ENCODE measurements at regions not wholly inside any gene's neighbourhood (a gene's known extent, or its start where the extent isn't known, plus 50 kb on each side); places are given as distances from the start of the nearest gene placed in this dataset.

GRCh38 chr3:18687286-18687685 is 262.1 kb upstream of the SATB1 start:
- intact Hi-C loops (cut with micrococcal nuclease): no loop called here
- no peak overlapping the region for H3K23ac ChIP-seq (ENCODE audit: low read depth, low read length)
- H4K20me1 ChIP-seq (ENCODE audit: insufficient read depth, low read length): no peaks in the 10 kb centered on the region
- no peak overlapping the region for H3K4me2 ChIP-seq (ENCODE audit: low read depth, low read length)
- in situ Hi-C loops (cut with MboI; ENCODE audit: low sequenced_read_pairs): no loop called here
- no peaks in the 10 kb centered on the region for H3K79me1 ChIP-seq (ENCODE audit: low read depth in 1 of 2, low read length in 2 of 2)
- WGBS, 2 experiments (ENCODE audit: extremely low coverage in 2 of 2, insufficient read length in 1 of 2): 20% methylated on average over 1 of the region's 4 CpGs; no CpG with 5 or more reads in 1 of the 2 experiments
- no peak overlapping the region for H2AFZ ChIP-seq (replicated peaks; ENCODE audit: low read length, poor library complexity)
- ChIA-PET POLR2A (ENCODE audit: unreplicated experiment) (no interaction called here), CTCF (no interaction called here)
- TF ChIP-seq RCOR1 (IDR thresholded peaks at IDR 0.05; ENCODE audit: insufficient replicate concordance, low read length): no peak
- no peak for TF ChIP-seq FOS (IDR thresholded peaks at IDR 0.05; ENCODE audit: low read depth, low read length)
- TF ChIP-seq, protein P1, sequence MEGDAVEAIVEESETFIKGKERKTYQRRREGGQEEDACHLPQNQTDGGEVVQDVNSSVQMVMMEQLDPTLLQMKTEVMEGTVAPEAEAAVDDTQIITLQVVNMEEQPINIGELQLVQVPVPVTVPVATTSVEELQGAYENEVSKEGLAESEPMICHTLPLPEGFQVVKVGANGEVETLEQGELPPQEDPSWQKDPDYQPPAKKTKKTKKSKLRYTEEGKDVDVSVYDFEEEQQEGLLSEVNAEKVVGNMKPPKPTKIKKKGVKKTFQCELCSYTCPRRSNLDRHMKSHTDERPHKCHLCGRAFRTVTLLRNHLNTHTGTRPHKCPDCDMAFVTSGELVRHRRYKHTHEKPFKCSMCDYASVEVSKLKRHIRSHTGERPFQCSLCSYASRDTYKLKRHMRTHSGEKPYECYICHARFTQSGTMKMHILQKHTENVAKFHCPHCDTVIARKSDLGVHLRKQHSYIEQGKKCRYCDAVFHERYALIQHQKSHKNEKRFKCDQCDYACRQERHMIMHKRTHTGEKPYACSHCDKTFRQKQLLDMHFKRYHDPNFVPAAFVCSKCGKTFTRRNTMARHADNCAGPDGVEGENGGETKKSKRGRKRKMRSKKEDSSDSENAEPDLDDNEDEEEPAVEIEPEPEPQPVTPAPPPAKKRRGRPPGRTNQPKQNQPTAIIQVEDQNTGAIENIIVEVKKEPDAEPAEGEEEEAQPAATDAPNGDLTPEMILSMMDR (conservative IDR thresholded peaks at IDR 0.05; ENCODE audit: low read depth, low read length): no peak
- TF ChIP-seq ELK1 (IDR thresholded peaks at IDR 0.05; ENCODE audit: borderline replicate concordance, low read depth, low read length): no peak
- no peak for TF ChIP-seq MAFK (IDR thresholded peaks at IDR 0.05; ENCODE audit: low read depth, low read length)
- TF ChIP-seq BHLHE40 (IDR thresholded peaks at IDR 0.05; ENCODE audit: low read depth, low read length): no peak
- TF ChIP-seq MXI1 (IDR thresholded peaks at IDR 0.05; ENCODE audit: borderline replicate concordance, low read depth, low read length): no peak
- no peak for TF ChIP-seq POLR2A (IDR thresholded peaks at IDR 0.05; ENCODE audit: low read depth, low read length)
- TF ChIP-seq RAD21 (IDR thresholded peaks at IDR 0.05; ENCODE audit: low read length): no peak
- TF ChIP-seq NFE2L2 (IDR thresholded peaks at IDR 0.05; ENCODE audit: low read depth, low read length): no peak
- TF ChIP-seq, protein P2, sequence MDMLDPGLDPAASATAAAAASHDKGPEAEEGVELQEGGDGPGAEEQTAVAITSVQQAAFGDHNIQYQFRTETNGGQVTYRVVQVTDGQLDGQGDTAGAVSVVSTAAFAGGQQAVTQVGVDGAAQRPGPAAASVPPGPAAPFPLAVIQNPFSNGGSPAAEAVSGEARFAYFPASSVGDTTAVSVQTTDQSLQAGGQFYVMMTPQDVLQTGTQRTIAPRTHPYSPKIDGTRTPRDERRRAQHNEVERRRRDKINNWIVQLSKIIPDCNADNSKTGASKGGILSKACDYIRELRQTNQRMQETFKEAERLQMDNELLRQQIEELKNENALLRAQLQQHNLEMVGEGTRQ (IDR thresholded peaks at IDR 0.05; ENCODE audit: low read depth, low read length): no peak
- no peak for TF ChIP-seq CHD1 (IDR thresholded peaks at IDR 0.05; ENCODE audit: low read depth, low read length)
- no peak for TF ChIP-seq SMC3 (IDR thresholded peaks at IDR 0.05; ENCODE audit: low read depth, low read length)
- no peak for TF ChIP-seq RFX5 (IDR thresholded peaks at IDR 0.05; ENCODE audit: low read depth, low read length)
- no peak for TF ChIP-seq MAZ (IDR thresholded peaks at IDR 0.05; ENCODE audit: borderline replicate concordance, low read depth, low read length)
- no peak for TF ChIP-seq CEBPB (IDR thresholded peaks at IDR 0.05; ENCODE audit: low read depth, low read length)
- no peak overlapping the region for H2BK120ac ChIP-seq (ENCODE audit: low read depth, low read length)
- H3K9ac ChIP-seq (ENCODE audit: low read depth, low read length): no peak overlapping the region
- peaks cover 8% of the 10 kb centered on the region for H3K9me3 ChIP-seq (ENCODE audit: control insufficient read depth, insufficient read depth, low read length)
- H3K56ac ChIP-seq (ENCODE audit: extremely low read depth, insufficient read depth, low read length): no peak overlapping the region
- no peak overlapping the region for H2BK5ac ChIP-seq (ENCODE audit: low read depth, low read length, poor library complexity, severe bottlenecking)
- H3K18ac ChIP-seq (ENCODE audit: low read depth, low read length): no peak overlapping the region
- H2AK9ac ChIP-seq (replicated peaks; ENCODE audit: low read depth, low read length, poor library complexity): no peak overlapping the region
- DNase-seq (no peak), ATAC-seq (ENCODE audit: low read depth) (no peak)
- no peaks in the 10 kb centered on the region for H3K36me3 ChIP-seq (ENCODE audit: control insufficient read depth, insufficient read depth, low read length)
- no peaks in the 10 kb centered on the region for H3K9me1 ChIP-seq (ENCODE audit: insufficient read depth, low read length)
- no peak overlapping the region for H3K27ac ChIP-seq (ENCODE audit: insufficient read depth, low read length)
- H3K14ac ChIP-seq (replicated peaks; ENCODE audit: low read depth, low read length): no peak overlapping the region
- H4K5ac ChIP-seq (ENCODE audit: low read depth, low read length): no peak overlapping the region
- H3K4ac ChIP-seq (ENCODE audit: low read depth, low read length): no peak overlapping the region
- no peaks in the 10 kb centered on the region for H3K27me3 ChIP-seq (ENCODE audit: control insufficient read depth, insufficient read depth, low read length)
- H3K4me1 ChIP-seq (ENCODE audit: control insufficient read depth, insufficient read depth, low read length): no peaks in the 10 kb centered on the region
- no peak overlapping the region for H2BK20ac ChIP-seq (ENCODE audit: low read depth, low read length)
- no peak overlapping the region for H2BK15ac ChIP-seq (ENCODE audit: low read depth, low read length)
- no peak overlapping the region for H2AK5ac ChIP-seq (ENCODE audit: low read depth, low read length)
- no peak overlapping the region for H4K8ac ChIP-seq (ENCODE audit: low read depth in 2 of 2, low read length in 2 of 2)
- H4K91ac ChIP-seq (ENCODE audit: insufficient read depth, low read depth, low read length): no peak overlapping the region
- no peak overlapping the region for H3K4me3 ChIP-seq (ENCODE audit: insufficient read depth, low read depth, low read length)
- dilution Hi-C loops (cut with HindIII; ENCODE audit: low sequenced_read_pairs, unreplicated experiment): no loop called here
- no TSS peak for BruUV-seq (replicated peaks)
